Upper lobe of right lung (tissue), 1 donor: ENCODE measurements at regions not wholly inside any gene's neighbourhood (a gene's known extent, or its start where the extent isn't known, plus 50 kb on each side); places are given as distances from the start of the nearest gene placed in this dataset.

Experiments used
- ATAC-seq: fragments of 200-7000 bp; cut with Tn5 transposase; one replicate; pipeline ENCODE4 v1.9.1; 2020; ENCODE audit warnings: mild to moderate bottlenecking, moderate library complexity
- DNase-seq: peaks from one replicate; pipeline ENCODE4 v3.0.0-alpha.2; 2020
- H3K27ac ChIP-seq: fragments of 200-600 bp; one replicate; pipeline ENCODE4 v1.8.0; 2022
- H3K27me3 ChIP-seq: fragments of 200-600 bp; one replicate; pipeline ENCODE4 v1.8.0; 2022; ENCODE audit warnings: mild to moderate bottlenecking
- H3K36me3 ChIP-seq: fragments of 200-600 bp; one replicate; pipeline ENCODE4 v1.8.0; 2022
- H3K4me1 ChIP-seq: fragments of 200-600 bp; one replicate; pipeline ENCODE4 v1.8.0; 2022
- H3K4me3 ChIP-seq: fragments of 200-600 bp; one replicate; pipeline ENCODE4 v1.8.0; 2022; ENCODE audit warnings: mild to moderate bottlenecking
- H3K9me3 ChIP-seq: fragments of 200-600 bp; one replicate; pipeline ENCODE4 v1.8.0; 2022
- intact Hi-C: fragments of 100-400 bp; cut with DNase I; formaldehyde crosslinking; loops from one replicate; pipeline ENCODE4 v1.11.0; 2022
- TF ChIP-seq, protein P1 (sequence below): fragments of 200-600 bp; IDR thresholded peaks from one replicate; pipeline ENCODE4 v1.8.0; 2022; ENCODE audit warnings: antibody characterized with exemption
- donor health status: DM: no; HTN: yes; CAD: no; lungs with severe emphysema.

DNA sequence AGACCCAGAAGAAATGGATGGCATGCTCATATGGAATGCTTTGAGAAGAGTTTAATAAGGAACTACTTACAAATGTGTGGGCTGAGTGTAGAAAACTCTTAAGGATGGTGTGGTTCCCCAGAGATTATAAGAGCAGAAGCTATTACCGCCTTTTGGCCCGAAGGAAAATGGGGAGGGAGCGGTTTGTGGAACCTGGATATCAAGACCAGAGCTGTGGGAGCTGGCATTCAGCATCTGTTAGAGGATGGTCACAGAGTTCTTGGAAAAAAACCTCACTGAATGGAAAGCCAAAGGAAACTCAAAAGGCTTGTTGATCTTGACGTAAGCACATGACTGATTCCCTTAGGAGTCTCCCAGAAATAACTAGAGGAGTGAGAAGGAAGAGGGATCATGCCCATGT lies 151.0 kb downstream of the PJA2 start:
- no peaks in the 10 kb centered on the region for H3K36me3 ChIP-seq
- intact Hi-C loops: no loop called here
- ATAC-seq (no peak), DNase-seq (no peak)
- no peak overlapping the region for H3K4me3 ChIP-seq
- H3K9me3 ChIP-seq: no peaks in the 10 kb centered on the region
- TF ChIP-seq, protein P1, sequence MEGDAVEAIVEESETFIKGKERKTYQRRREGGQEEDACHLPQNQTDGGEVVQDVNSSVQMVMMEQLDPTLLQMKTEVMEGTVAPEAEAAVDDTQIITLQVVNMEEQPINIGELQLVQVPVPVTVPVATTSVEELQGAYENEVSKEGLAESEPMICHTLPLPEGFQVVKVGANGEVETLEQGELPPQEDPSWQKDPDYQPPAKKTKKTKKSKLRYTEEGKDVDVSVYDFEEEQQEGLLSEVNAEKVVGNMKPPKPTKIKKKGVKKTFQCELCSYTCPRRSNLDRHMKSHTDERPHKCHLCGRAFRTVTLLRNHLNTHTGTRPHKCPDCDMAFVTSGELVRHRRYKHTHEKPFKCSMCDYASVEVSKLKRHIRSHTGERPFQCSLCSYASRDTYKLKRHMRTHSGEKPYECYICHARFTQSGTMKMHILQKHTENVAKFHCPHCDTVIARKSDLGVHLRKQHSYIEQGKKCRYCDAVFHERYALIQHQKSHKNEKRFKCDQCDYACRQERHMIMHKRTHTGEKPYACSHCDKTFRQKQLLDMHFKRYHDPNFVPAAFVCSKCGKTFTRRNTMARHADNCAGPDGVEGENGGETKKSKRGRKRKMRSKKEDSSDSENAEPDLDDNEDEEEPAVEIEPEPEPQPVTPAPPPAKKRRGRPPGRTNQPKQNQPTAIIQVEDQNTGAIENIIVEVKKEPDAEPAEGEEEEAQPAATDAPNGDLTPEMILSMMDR: no peak
- no peaks in the 10 kb centered on the region for H3K4me1 ChIP-seq
- no peaks in the 10 kb centered on the region for H3K27me3 ChIP-seq
- no peak overlapping the region for H3K27ac ChIP-seq

GRCh38 chr5:109256486-109256885 lies 153.3 kb downstream of the PJA2 start:
- ATAC-seq: no peak
- H3K4me1 ChIP-seq: no peaks in the 10 kb centered on the region
- H3K9me3 ChIP-seq: no peaks in the 10 kb centered on the region
- no peak overlapping the region for H3K27ac ChIP-seq
- no peaks in the 10 kb centered on the region for H3K36me3 ChIP-seq
- H3K27me3 ChIP-seq: no peaks in the 10 kb centered on the region
- intact Hi-C loops: no loop called here
- DNase-seq: no peak
- no peak overlapping the region for H3K4me3 ChIP-seq
- TF ChIP-seq, protein P1: no peak

DNA sequence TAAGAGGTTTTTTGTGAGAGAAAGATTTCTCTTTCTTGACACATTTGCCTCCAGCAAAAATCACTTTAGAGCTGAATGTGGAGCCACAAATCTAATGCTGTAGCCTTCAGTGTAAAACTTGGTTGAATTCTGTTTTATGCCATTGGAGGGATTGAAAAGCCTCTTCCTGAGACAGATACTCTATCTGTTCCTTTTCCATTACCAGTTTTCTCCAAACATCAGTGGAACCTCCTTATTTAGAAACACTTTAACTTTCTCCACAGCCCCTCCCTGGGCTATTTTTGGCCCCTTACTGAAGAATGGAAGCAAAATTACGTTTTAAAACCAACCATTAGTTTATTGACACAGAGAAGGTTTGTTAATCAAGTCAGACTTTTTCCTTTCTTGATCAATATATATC lies 155.3 kb downstream of the PJA2 start:
- Histone ChIP-seq H3K9me3 (no peaks in the 10 kb centered on the region), H3K36me3 (no peaks in the 10 kb centered on the region), H3K4me1 (no peaks in the 10 kb centered on the region), H3K27ac (no peak overlapping the region), H3K4me3 (no peak overlapping the region), H3K27me3 (no peaks in the 10 kb centered on the region)
- intact Hi-C loops: no loop called here
- TF ChIP-seq, protein P1: no peak
- DNase-seq (no peak), ATAC-seq (no peak)

DNA sequence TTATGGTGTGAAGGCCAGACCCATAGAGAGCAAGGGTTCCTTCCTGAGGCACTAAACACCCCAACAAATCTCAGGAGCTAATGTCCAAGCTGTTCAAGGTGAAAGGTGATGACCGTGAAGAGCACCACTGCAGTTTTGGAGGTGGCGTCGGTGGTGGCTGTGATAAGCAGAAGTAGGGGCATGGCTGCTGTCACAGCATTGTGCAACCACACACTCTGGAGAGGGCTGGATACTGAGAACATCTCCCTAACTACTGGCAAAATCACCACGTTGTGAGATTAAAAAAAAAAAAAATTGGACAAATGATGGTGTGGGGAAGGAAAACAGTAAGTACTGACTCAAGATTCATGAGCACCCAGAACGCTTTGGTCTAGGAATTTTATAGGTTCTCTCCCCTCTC lies 156.5 kb downstream of the PJA2 start:
- H3K4me1 ChIP-seq: no peaks in the 10 kb centered on the region
- no peak overlapping the region for H3K27ac ChIP-seq
- TF ChIP-seq, protein P1: no peak
- no peak overlapping the region for H3K4me3 ChIP-seq
- H3K9me3 ChIP-seq: no peaks in the 10 kb centered on the region
- intact Hi-C loops: no loop called here
- ATAC-seq: no peak
- no peak for DNase-seq
- H3K36me3 ChIP-seq: no peaks in the 10 kb centered on the region
- no peaks in the 10 kb centered on the region for H3K27me3 ChIP-seq

DNA sequence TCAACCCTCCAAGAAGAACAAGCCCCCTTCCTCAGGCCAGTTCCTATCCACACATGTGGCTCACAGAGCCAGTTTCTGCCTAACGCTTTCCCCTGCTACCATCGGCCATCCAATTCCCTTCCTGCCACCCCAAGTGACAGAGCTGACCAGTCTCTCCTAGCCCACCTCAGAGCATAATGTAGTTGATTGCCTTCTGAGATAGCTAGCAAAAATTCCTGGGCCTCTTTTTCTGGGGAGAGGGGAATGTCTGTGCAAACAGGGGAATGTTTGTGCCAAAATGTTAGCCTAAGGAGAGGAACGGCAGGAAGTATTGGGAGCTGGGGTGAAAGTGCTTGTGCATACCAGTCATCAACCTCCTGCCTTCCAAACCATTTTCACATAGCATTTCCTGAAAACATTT lies 157.0 kb downstream of the PJA2 start:
- H3K9me3 ChIP-seq: no peaks in the 10 kb centered on the region
- intact Hi-C loops: no loop called here
- H3K27me3 ChIP-seq: no peaks in the 10 kb centered on the region
- no peaks in the 10 kb centered on the region for H3K36me3 ChIP-seq
- TF ChIP-seq, protein P1: no peak
- H3K4me3 ChIP-seq: no peak overlapping the region
- DNase-seq (no peak), ATAC-seq (no peak)
- no peaks in the 10 kb centered on the region for H3K4me1 ChIP-seq
- no peak overlapping the region for H3K27ac ChIP-seq
